Calu3 (cell line): ENCODE measurements at regions not wholly inside any gene's neighbourhood (a gene's known extent, or its start where the extent isn't known, plus 50 kb on each side); places are given as distances from the start of the nearest gene placed in this dataset.

Experiments used
- BruUV-seq: library from RNA; stranded (reverse); fragments of 400-500 nt; replicated peaks from 2 replicates; lab custom pipeline; 2021; lab: Mats Ljungman, UMichigan
- CTCF ChIA-PET: fragments of 300-600 bp; sonication (Branson Sonifier 250); formaldehyde crosslinking; loops from one replicate; lab custom pipeline; 2022; ENCODE audit warnings: antibody characterized with exemption; lab: Charles Lee
- DNase-seq: peaks from one replicate; pipeline ENCODE4 v3.0.0; 2022
- H3K27ac Mint-ChIP-seq: one replicate; pipeline ENCODE4 v1.8.0; 2022; ENCODE audit warnings: mixed read lengths; ENCODE audit not compliant: unreplicated experiment
- H3K27me3 Mint-ChIP-seq: one replicate; pipeline ENCODE4 v1.8.0; 2022; ENCODE audit warnings: mixed read lengths; ENCODE audit not compliant: unreplicated experiment
- H3K36me3 Mint-ChIP-seq: one replicate; pipeline ENCODE4 v1.8.0; 2022; ENCODE audit warnings: mild to moderate bottlenecking, moderate library complexity, mixed read lengths; ENCODE audit not compliant: insufficient read depth, unreplicated experiment
- H3K4me1 Mint-ChIP-seq: one replicate; pipeline ENCODE4 v1.8.0; 2022; ENCODE audit warnings: mild to moderate bottlenecking, low read depth, mixed read lengths; ENCODE audit not compliant: unreplicated experiment
- H3K4me3 Mint-ChIP-seq: one replicate; pipeline ENCODE4 v1.8.0; 2022; ENCODE audit warnings: mild to moderate bottlenecking, low read depth, moderate library complexity, mixed read lengths; ENCODE audit not compliant: unreplicated experiment
- H3K9me3 Mint-ChIP-seq: one replicate; pipeline ENCODE4 v1.8.0; 2022; ENCODE audit warnings: low read depth, mixed read lengths; ENCODE audit not compliant: unreplicated experiment
- CTCF ChIP-seq: fragments of 200-600 bp; IDR thresholded peaks from one replicate; pipeline ENCODE4 v1.8.0; 2022; ENCODE audit warnings: antibody characterized with exemption; ENCODE audit not compliant: unreplicated experiment
- intact Hi-C: fragments of 100-400 bp; cut with micrococcal nuclease; formaldehyde crosslinking; loops from one replicate; pipeline ENCODE4 v1.10.0; 2022; ENCODE audit not compliant: unreplicated experiment

GRCh38 chr16:52976539-52977167, 76.0 kb downstream of the CHD9NB start:
- CTCF ChIA-PET, result interaction anchor here (0.7 to 1.8 kb wide), 3 partner anchors 9 to 307 kb away, joined by 3 to 9 read pairs (median 9); no protein-coding TSS in a partner anchor
- H3K27ac Mint-ChIP-seq, result no peak overlapping the region
- peak; percentile 16 for TF ChIP-seq CTCF
- no TSS peak for BruUV-seq
- H3K4me1 Mint-ChIP-seq, result no peaks in the 10 kb centered on the region
- no peaks in the 10 kb centered on the region for H3K9me3 Mint-ChIP-seq
- intact Hi-C loops, result no loop called here
- no peaks in the 10 kb centered on the region for H3K36me3 Mint-ChIP-seq
- peaks cover 59% of the 10 kb centered on the region for H3K27me3 Mint-ChIP-seq
- peak; percentile 4 for DNase-seq
- no peak overlapping the region for H3K4me3 Mint-ChIP-seq

GRCh38 chr16:52967744-52968143, 85.0 kb downstream of the CHD9NB start:
- H3K4me1 Mint-ChIP-seq, result no peaks in the 10 kb centered on the region
- no peak for TF ChIP-seq CTCF
- H3K9me3 Mint-ChIP-seq, result no peaks in the 10 kb centered on the region
- intact Hi-C loops, result no loop called here
- H3K4me3 Mint-ChIP-seq, result no peak overlapping the region
- BruUV-seq, result no TSS peak
- CTCF ChIA-PET, result interaction anchor here (0.7 to 0.9 kb wide), 2 partner anchors 19 to 241 kb away, joined by 3 read pairs; no protein-coding TSS in a partner anchor
- H3K27me3 Mint-ChIP-seq, result peaks cover 10% of the 10 kb centered on the region
- no peak for DNase-seq
- H3K27ac Mint-ChIP-seq, result no peak overlapping the region
- no peaks in the 10 kb centered on the region for H3K36me3 Mint-ChIP-seq

DNA sequence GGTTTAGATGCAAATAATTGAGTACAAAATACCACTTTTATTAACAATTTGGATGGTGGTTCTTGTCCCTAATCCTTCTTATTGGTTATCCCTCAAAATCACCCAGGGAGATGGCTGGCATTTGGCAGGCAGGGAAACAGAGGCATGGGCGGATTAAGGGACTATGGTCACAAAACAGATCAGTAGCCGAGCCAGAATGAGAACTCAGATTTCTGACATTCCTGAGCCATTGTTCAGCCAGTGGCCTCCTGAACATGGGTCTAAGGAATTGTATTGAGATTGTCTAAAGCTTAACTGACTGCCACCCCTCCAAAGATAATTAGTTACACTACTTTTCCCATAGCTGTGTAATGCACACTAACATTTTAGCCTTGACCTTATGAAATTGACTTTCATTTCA, 88.4 kb downstream of the CHD9NB start:
- Mint-ChIP-seq H3K9me3 (no peaks in the 10 kb centered on the region), H3K36me3 (no peaks in the 10 kb centered on the region), H3K27me3 (no peaks in the 10 kb centered on the region), H3K27ac (no peak overlapping the region), H3K4me3 (no peak overlapping the region), H3K4me1 (no peaks in the 10 kb centered on the region)
- BruUV-seq, result no TSS peak
- intact Hi-C loops, result no loop called here
- TF ChIP-seq CTCF, result no peak
- CTCF ChIA-PET, result no interaction called here
- no peak for DNase-seq

GRCh38 chr16:52963855-52964242, 88.8 kb downstream of the CHD9NB start:
- DNase-seq, result no peak
- TF ChIP-seq CTCF, result no peak
- no peaks in the 10 kb centered on the region for H3K27me3 Mint-ChIP-seq
- intact Hi-C loops, result no loop called here
- BruUV-seq, result no TSS peak
- H3K27ac Mint-ChIP-seq, result no peak overlapping the region
- no peaks in the 10 kb centered on the region for H3K9me3 Mint-ChIP-seq
- CTCF ChIA-PET, result no interaction called here
- no peak overlapping the region for H3K4me3 Mint-ChIP-seq
- H3K36me3 Mint-ChIP-seq, result no peaks in the 10 kb centered on the region
- no peaks in the 10 kb centered on the region for H3K4me1 Mint-ChIP-seq
